WTC11 (cell line): ENCODE measurements at regions not wholly inside any gene's neighbourhood (a gene's known extent, or its start where the extent isn't known, plus 50 kb on each side); places are given as distances from the start of the nearest gene placed in this dataset.

Source experiments
- ATAC-seq: fragments of 200-7000 bp; cut with Tn5 transposase; 2 replicates; pipeline ENCODE4 v1.10.0; 2021; ENCODE audit warnings: mild to moderate bottlenecking, moderate library complexity
- CTCF ChIA-PET: fragments of 300-600 bp; sonication (Branson Sonifier 250); formaldehyde crosslinking; loops from one replicate; lab custom pipeline; 2021; ENCODE audit warnings: antibody characterized with exemption; lab: Charles Lee
- POLR2A ChIA-PET: fragments of 350-600 bp; sonication (Branson Sonifier 250); formaldehyde crosslinking; loops from one replicate; lab custom pipeline; 2021; ENCODE audit warnings: antibody characterized with exemption; lab: Charles Lee
- DNase-seq: peaks from one replicate; pipeline ENCODE4 v3.0.0; 2021; ENCODE audit warnings: low spot score
- H3K27ac Mint-ChIP-seq: 2 replicates; pipeline ENCODE4 v1.8.0; 2021; ENCODE audit warnings: mixed read lengths
- H3K27me3 Mint-ChIP-seq: 2 replicates; pipeline ENCODE4 v1.8.0; 2021; ENCODE audit warnings: low read depth, mild to moderate bottlenecking, moderate library complexity, mixed read lengths
- H3K36me3 Mint-ChIP-seq: 2 replicates; pipeline ENCODE4 v1.8.0; 2021; ENCODE audit warnings: mixed read lengths
- H3K4me1 Mint-ChIP-seq: 2 replicates; pipeline ENCODE4 v1.8.0; 2022; ENCODE audit warnings: mixed read lengths
- H3K4me3 Mint-ChIP-seq: 2 replicates; pipeline ENCODE4 v1.8.0; 2021; ENCODE audit warnings: mild to moderate bottlenecking, moderate library complexity, mixed read lengths
- H3K9me3 Mint-ChIP-seq: 2 replicates; pipeline ENCODE4 v1.8.0; 2021; ENCODE audit warnings: mixed read lengths
- CBFB ChIP-seq: sonication (generic); formaldehyde crosslinking; IDR thresholded peaks from 2 replicates; pipeline ENCODE4 v1.8.1; 2022; ENCODE audit warnings: mild to moderate bottlenecking, low read depth, missing genetic modification reagents
- FOXP1 ChIP-seq: sonication (generic); formaldehyde crosslinking; IDR thresholded peaks from 2 replicates; pipeline ENCODE4 v1.8.0; 2022; ENCODE audit warnings: missing genetic modification reagents, mild to moderate bottlenecking, moderate library complexity, borderline replicate concordance
- MXD4 ChIP-seq: fragments of 250-450 bp; sonication (Bioruptor Pico); IDR thresholded peaks from 2 replicates; pipeline ENCODE4 v1.8.0; 2021; ENCODE audit warnings: mild to moderate bottlenecking, moderate library complexity, borderline replicate concordance
- NFYB ChIP-seq: sonication (generic); formaldehyde crosslinking; conservative IDR thresholded peaks from 2 replicates; pipeline ENCODE4 v1.8.0; 2022; ENCODE audit warnings: low read depth, missing genetic modification reagents
- TCF7 ChIP-seq: sonication (generic); formaldehyde crosslinking; IDR thresholded peaks from 2 replicates; pipeline ENCODE4 v1.8.0; 2022; ENCODE audit warnings: mild to moderate bottlenecking, low read depth, missing genetic modification reagents, moderate library complexity
- ZNF138 ChIP-seq: sonication (generic); formaldehyde crosslinking; conservative IDR thresholded peaks from 2 replicates; pipeline ENCODE4 v1.8.1; 2022; ENCODE audit warnings: mild to moderate bottlenecking, moderate library complexity, missing genetic modification reagents
- ZNF263 ChIP-seq: sonication (generic); formaldehyde crosslinking; IDR thresholded peaks from 2 replicates; pipeline ENCODE4 v1.8.1; 2022; ENCODE audit warnings: low read depth, mild to moderate bottlenecking, moderate library complexity, missing genetic modification reagents
- TF ChIP-seq, protein P1 (sequence below): sonication (generic); formaldehyde crosslinking; IDR thresholded peaks from 2 replicates; pipeline ENCODE4 v1.8.0; 2022; ENCODE audit warnings: missing genetic modification reagents
- TF ChIP-seq, protein P2 (sequence below): sonication (generic); formaldehyde crosslinking; conservative IDR thresholded peaks from 2 replicates; pipeline ENCODE4 v1.8.1; 2023; ENCODE audit warnings: mild to moderate bottlenecking, low read depth, missing genetic modification reagents, moderate library complexity
- TF ChIP-seq, protein P3 (sequence below): fragments of 250-450 bp; sonication (Bioruptor Pico); IDR thresholded peaks from 2 replicates; pipeline ENCODE4 v1.8.0; 2021; ENCODE audit warnings: mild to moderate bottlenecking
- TF ChIP-seq, protein P4 (sequence below): sonication (generic); formaldehyde crosslinking; IDR thresholded peaks from 2 replicates; pipeline ENCODE4 v1.8.0; 2023; ENCODE audit warnings: missing genetic modification reagents
- TF ChIP-seq, protein P5 (sequence below): sonication (generic); formaldehyde crosslinking; IDR thresholded peaks from 2 replicates; pipeline ENCODE4 v1.8.0; 2023; ENCODE audit warnings: missing genetic modification reagents, mild to moderate bottlenecking, borderline replicate concordance
- TF ChIP-seq, protein P6 (sequence below): fragments of 250-450 bp; sonication (Bioruptor Pico); IDR thresholded peaks from 2 replicates; pipeline ENCODE4 v1.9.0; 2021; ENCODE audit warnings: moderate library complexity, mild to moderate bottlenecking, inconsistent platforms, borderline replicate concordance

DNA sequence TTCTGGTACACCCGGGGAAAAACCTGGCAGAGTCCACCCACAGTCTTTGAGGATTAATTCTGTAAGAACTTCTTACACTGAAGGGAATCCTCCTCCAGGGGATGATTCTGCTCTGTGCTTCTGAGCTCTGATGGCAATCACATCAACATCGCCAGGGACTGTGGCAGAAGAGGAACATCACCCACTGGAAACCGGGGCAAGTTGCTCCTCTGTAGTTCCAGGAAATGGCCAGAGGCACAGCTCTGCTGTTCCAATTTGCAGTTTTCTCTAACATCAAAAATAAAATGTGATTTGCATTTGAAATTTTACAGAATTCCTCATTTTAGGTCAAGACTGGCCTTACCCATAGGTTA lies 207.6 kb downstream of the DAD1 start:
- ChIA-PET CTCF (interaction anchor here (0.8 to 3.1 kb wide), 7 partner anchors 32 to 189 kb away, joined by 3 to 16 read pairs (median 5); no protein-coding TSS in a partner anchor), POLR2A (no interaction called here)
- DNase-seq (no peak), ATAC-seq (no peak)
- peaks cover 12% of the 10 kb centered on the region for H3K4me1 Mint-ChIP-seq
- no peaks in the 10 kb centered on the region for H3K9me3 Mint-ChIP-seq
- no peak overlapping the region for H3K27ac Mint-ChIP-seq
- no peaks in the 10 kb centered on the region for H3K36me3 Mint-ChIP-seq
- no peak overlapping the region for H3K4me3 Mint-ChIP-seq
- TF ChIP-seq, protein P1, sequence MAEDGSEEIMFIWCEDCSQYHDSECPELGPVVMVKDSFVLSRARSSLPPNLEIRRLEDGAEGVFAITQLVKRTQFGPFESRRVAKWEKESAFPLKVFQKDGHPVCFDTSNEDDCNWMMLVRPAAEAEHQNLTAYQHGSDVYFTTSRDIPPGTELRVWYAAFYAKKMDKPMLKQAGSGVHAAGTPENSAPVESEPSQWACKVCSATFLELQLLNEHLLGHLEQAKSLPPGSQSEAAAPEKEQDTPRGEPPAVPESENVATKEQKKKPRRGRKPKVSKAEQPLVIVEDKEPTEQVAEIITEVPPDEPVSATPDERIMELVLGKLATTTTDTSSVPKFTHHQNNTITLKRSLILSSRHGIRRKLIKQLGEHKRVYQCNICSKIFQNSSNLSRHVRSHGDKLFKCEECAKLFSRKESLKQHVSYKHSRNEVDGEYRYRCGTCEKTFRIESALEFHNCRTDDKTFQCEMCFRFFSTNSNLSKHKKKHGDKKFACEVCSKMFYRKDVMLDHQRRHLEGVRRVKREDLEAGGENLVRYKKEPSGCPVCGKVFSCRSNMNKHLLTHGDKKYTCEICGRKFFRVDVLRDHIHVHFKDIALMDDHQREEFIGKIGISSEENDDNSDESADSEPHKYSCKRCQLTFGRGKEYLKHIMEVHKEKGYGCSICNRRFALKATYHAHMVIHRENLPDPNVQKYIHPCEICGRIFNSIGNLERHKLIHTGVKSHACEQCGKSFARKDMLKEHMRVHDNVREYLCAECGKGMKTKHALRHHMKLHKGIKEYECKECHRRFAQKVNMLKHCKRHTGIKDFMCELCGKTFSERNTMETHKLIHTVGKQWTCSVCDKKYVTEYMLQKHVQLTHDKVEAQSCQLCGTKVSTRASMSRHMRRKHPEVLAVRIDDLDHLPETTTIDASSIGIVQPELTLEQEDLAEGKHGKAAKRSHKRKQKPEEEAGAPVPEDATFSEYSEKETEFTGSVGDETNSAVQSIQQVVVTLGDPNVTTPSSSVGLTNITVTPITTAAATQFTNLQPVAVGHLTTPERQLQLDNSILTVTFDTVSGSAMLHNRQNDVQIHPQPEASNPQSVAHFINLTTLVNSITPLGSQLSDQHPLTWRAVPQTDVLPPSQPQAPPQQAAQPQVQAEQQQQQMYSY, result no peak
- TF ChIP-seq, all 79 proteins: peak for 0
- H3K27me3 Mint-ChIP-seq, result no peaks in the 10 kb centered on the region

DNA sequence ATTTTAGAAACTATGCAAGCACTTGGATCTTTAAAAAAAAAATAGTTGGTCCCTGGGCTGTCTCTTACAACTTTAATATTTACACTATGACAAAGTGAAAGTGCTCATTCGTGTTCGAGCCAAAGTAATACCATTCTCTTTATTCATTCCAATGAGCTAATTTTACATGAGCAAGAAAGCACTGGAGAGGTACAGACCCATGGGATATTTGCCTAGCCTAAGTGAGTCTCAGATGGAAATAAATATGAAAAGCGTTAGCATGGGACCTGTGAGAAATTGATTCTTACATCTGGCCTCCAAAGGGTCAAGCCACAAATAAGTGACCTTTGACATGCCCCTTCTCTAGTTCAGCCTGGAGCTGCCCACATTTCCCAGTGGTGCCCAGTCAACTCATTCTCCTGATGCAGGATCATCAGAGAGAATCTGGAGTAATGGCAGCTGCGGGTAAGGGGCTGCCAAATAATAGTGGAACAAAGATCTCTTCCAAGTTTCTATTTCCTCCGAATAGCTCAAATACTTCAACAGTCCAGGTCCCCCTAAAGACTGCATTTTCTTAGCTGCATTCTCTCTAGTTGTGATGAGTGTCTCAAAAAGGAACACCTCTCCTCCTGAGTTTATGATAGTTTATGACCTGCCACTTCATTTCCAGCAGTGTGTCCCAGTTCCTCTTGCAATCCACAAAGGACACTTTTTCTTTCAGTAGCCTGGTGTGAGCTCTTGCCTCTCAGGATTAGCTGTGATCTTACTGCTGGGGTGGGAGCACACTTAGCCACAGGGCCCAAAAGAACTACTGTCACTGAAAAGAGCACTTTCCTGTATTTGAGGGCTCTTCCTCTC lies 208.2 kb downstream of the DAD1 start:
- no peaks in the 10 kb centered on the region for H3K36me3 Mint-ChIP-seq
- no peak overlapping the region for H3K27ac Mint-ChIP-seq
- CTCF ChIA-PET, result interaction anchor here (0.7 to 3.1 kb wide), 8 partner anchors 31 to 273 kb away, joined by 3 to 16 read pairs (median 4); no protein-coding TSS in a partner anchor
- H3K4me1 Mint-ChIP-seq, result peaks cover 12% of the 10 kb centered on the region
- TF ChIP-seq, protein P2, sequence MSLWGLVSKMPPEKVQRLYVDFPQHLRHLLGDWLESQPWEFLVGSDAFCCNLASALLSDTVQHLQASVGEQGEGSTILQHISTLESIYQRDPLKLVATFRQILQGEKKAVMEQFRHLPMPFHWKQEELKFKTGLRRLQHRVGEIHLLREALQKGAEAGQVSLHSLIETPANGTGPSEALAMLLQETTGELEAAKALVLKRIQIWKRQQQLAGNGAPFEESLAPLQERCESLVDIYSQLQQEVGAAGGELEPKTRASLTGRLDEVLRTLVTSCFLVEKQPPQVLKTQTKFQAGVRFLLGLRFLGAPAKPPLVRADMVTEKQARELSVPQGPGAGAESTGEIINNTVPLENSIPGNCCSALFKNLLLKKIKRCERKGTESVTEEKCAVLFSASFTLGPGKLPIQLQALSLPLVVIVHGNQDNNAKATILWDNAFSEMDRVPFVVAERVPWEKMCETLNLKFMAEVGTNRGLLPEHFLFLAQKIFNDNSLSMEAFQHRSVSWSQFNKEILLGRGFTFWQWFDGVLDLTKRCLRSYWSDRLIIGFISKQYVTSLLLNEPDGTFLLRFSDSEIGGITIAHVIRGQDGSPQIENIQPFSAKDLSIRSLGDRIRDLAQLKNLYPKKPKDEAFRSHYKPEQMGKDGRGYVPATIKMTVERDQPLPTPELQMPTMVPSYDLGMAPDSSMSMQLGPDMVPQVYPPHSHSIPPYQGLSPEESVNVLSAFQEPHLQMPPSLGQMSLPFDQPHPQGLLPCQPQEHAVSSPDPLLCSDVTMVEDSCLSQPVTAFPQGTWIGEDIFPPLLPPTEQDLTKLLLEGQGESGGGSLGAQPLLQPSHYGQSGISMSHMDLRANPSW, result no peak
- TF ChIP-seq, protein P3, sequence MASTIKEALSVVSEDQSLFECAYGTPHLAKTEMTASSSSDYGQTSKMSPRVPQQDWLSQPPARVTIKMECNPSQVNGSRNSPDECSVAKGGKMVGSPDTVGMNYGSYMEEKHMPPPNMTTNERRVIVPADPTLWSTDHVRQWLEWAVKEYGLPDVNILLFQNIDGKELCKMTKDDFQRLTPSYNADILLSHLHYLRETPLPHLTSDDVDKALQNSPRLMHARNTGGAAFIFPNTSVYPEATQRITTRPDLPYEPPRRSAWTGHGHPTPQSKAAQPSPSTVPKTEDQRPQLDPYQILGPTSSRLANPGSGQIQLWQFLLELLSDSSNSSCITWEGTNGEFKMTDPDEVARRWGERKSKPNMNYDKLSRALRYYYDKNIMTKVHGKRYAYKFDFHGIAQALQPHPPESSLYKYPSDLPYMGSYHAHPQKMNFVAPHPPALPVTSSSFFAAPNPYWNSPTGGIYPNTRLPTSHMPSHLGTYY (CRISPR knock-in tag), result no peak
- TF ChIP-seq, protein P4, sequence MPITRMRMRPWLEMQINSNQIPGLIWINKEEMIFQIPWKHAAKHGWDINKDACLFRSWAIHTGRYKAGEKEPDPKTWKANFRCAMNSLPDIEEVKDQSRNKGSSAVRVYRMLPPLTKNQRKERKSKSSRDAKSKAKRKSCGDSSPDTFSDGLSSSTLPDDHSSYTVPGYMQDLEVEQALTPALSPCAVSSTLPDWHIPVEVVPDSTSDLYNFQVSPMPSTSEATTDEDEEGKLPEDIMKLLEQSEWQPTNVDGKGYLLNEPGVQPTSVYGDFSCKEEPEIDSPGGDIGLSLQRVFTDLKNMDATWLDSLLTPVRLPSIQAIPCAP (CRISPR knock-in tag), result no peak
- TF ChIP-seq, protein P5, sequence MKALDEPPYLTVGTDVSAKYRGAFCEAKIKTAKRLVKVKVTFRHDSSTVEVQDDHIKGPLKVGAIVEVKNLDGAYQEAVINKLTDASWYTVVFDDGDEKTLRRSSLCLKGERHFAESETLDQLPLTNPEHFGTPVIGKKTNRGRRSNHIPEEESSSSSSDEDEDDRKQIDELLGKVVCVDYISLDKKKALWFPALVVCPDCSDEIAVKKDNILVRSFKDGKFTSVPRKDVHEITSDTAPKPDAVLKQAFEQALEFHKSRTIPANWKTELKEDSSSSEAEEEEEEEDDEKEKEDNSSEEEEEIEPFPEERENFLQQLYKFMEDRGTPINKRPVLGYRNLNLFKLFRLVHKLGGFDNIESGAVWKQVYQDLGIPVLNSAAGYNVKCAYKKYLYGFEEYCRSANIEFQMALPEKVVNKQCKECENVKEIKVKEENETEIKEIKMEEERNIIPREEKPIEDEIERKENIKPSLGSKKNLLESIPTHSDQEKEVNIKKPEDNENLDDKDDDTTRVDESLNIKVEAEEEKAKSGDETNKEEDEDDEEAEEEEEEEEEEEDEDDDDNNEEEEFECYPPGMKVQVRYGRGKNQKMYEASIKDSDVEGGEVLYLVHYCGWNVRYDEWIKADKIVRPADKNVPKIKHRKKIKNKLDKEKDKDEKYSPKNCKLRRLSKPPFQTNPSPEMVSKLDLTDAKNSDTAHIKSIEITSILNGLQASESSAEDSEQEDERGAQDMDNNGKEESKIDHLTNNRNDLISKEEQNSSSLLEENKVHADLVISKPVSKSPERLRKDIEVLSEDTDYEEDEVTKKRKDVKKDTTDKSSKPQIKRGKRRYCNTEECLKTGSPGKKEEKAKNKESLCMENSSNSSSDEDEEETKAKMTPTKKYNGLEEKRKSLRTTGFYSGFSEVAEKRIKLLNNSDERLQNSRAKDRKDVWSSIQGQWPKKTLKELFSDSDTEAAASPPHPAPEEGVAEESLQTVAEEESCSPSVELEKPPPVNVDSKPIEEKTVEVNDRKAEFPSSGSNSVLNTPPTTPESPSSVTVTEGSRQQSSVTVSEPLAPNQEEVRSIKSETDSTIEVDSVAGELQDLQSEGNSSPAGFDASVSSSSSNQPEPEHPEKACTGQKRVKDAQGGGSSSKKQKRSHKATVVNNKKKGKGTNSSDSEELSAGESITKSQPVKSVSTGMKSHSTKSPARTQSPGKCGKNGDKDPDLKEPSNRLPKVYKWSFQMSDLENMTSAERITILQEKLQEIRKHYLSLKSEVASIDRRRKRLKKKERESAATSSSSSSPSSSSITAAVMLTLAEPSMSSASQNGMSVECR, result no peak
- TF ChIP-seq ZNF263 (no peak), NFYB (no peak), FOXP1 (CRISPR knock-in tag) (no peak), TCF7 (CRISPR knock-in tag) (no peak), ZNF138 (CRISPR knock-in tag) (no peak), CBFB (CRISPR knock-in tag) (no peak), MXD4 (CRISPR knock-in tag) (no peak)
- TF ChIP-seq, protein P1, result no peak
- TF ChIP-seq, protein P6, sequence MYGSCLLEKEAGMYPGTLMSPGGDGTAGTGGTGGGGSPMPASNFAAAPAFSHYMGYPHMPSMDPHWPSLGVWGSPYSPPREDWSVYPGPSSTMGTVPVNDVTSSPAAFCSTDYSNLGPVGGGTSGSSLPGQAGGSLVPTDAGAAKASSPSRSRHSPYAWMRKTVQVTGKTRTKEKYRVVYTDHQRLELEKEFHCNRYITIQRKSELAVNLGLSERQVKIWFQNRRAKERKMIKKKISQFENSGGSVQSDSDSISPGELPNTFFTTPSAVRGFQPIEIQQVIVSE (CRISPR knock-in tag), result no peak
- no peak for ATAC-seq
- H3K4me3 Mint-ChIP-seq, result no peak overlapping the region
- H3K9me3 Mint-ChIP-seq, result no peaks in the 10 kb centered on the region
- no peaks in the 10 kb centered on the region for H3K27me3 Mint-ChIP-seq
- POLR2A ChIA-PET, result no interaction called here
- no peak for DNase-seq
